NT2/D1 (cell line): ENCODE measurements at regions not wholly inside any gene's neighbourhood (a gene's known extent, or its start where the extent isn't known, plus 50 kb on each side); places are given as distances from the start of the nearest gene placed in this dataset.

ENCODE experiments used
- YY1 ChIP-seq: IDR thresholded peaks from 2 replicates; pipeline ENCODE4 v1.6.1; 2011; ENCODE audit not compliant: insufficient read length, insufficient read depth
- ZNF274 ChIP-seq: IDR thresholded peaks from 2 replicates; pipeline ENCODE4 v1.6.1; 2011; ENCODE audit warnings: mild to moderate bottlenecking, low read depth, low read length

DNA sequence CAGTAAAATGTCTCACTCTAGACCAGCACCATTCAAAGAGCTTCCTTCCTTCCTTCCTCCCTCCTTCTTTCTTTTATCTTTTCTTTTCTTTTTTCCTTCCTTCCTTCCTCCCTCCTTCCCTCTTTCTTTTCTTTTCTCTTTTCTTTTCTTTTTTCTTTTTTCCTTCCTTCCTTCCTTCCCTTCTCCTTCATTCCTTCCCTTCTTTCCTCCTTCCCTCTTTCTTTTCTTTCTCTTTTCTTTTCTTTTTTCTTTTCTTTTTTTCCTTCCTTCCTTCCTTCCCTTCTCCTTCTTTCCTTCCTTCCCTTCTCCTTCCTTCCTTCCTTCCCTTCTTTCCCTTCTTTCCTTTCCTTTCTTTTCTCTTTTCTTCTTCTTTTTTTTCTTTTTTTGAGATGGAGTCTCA is 985.1 kb downstream of the DSC3 start:
- TF ChIP-seq YY1 = no peak
- TF ChIP-seq ZNF274 = no peak
